ENCODE measurements at regions not wholly inside any gene's neighbourhood (a gene's known extent, or its start where the extent isn't known, plus 50 kb on each side); places are given as distances from the start of the nearest gene placed in this dataset.

- intact Hi-C loops (cut with micrococcal nuclease): no loop called here
- no peaks in the 10 kb centered on the region for H3K4me1 Mint-ChIP-seq
- H3K4me2 ChIP-seq (replicated peaks; ENCODE audit: low read depth, low read length, poor library complexity, severe bottlenecking): no peak overlapping the region
- no peaks in the 10 kb centered on the region for H3K36me3 ChIP-seq (replicated peaks in 1 of 2; ENCODE audit: control extremely low read depth in 1 of 2, control insufficient read depth in 1 of 2, extremely low read depth in 1 of 2, insufficient read depth in 2 of 2, low read length in 1 of 2)
- H3K9me3 Mint-ChIP-seq (ENCODE audit: insufficient read depth): no peaks in the 10 kb centered on the region
- H3K79me2 ChIP-seq (ENCODE audit: control insufficient read depth, insufficient read depth, low read length): no peaks in the 10 kb centered on the region
- H4K20me1 ChIP-seq (ENCODE audit: control insufficient read depth, insufficient read depth, low read length, poor library complexity, severe bottlenecking): no peaks in the 10 kb centered on the region
- peaks cover 50% of the 10 kb centered on the region for H3K27me3 Mint-ChIP-seq
- H3K4me3 Mint-ChIP-seq: no peak overlapping the region
- WGBS (ENCODE audit: insufficient coverage): 91% methylated on average over 4 of the region's 12 CpGs
- ATAC-seq (ENCODE audit: low read depth): no peak
- no peaks in the 10 kb centered on the region for H3K4me1 ChIP-seq (ENCODE audit: control insufficient read depth in 2 of 2, insufficient read depth in 2 of 2, low read length in 2 of 2)
- no peaks in the 10 kb centered on the region for H3K9me3 ChIP-seq (ENCODE audit: control extremely low read depth in 1 of 3, control insufficient read depth in 2 of 3, insufficient read depth in 1 of 3, low read length in 2 of 3)
- no peak overlapping the region for H3K27ac ChIP-seq (ENCODE audit: low read length in 2 of 2)
- no peak for TF ChIP-seq EZH2 (IDR thresholded peaks at IDR 0.05; ENCODE audit: borderline replicate concordance, insufficient read depth, low read depth, low read length, poor library complexity, severe bottlenecking)
- TF ChIP-seq, protein P1, sequence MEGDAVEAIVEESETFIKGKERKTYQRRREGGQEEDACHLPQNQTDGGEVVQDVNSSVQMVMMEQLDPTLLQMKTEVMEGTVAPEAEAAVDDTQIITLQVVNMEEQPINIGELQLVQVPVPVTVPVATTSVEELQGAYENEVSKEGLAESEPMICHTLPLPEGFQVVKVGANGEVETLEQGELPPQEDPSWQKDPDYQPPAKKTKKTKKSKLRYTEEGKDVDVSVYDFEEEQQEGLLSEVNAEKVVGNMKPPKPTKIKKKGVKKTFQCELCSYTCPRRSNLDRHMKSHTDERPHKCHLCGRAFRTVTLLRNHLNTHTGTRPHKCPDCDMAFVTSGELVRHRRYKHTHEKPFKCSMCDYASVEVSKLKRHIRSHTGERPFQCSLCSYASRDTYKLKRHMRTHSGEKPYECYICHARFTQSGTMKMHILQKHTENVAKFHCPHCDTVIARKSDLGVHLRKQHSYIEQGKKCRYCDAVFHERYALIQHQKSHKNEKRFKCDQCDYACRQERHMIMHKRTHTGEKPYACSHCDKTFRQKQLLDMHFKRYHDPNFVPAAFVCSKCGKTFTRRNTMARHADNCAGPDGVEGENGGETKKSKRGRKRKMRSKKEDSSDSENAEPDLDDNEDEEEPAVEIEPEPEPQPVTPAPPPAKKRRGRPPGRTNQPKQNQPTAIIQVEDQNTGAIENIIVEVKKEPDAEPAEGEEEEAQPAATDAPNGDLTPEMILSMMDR (IDR thresholded peaks at IDR 0.05): no peak
- H3K9ac ChIP-seq (ENCODE audit: low read length): no peak overlapping the region
- DNase-seq: no peak
- H2AFZ ChIP-seq (ENCODE audit: insufficient read depth, low read depth, low read length, poor library complexity, severe bottlenecking): no peak overlapping the region
- no peak overlapping the region for H3K27ac Mint-ChIP-seq
- no peak overlapping the region for H3K4me3 ChIP-seq (ENCODE audit: control extremely low read depth in 1 of 5, extremely low read depth in 1 of 5, insufficient read depth in 1 of 5, low read depth in 2 of 5, low read length in 4 of 5)
- ChIA-PET POLR2A (no interaction called here), CTCF (no interaction called here)
- H3K27me3 ChIP-seq (replicated peaks in 1 of 4; ENCODE audit: control extremely low read depth in 1 of 4, control insufficient read depth in 3 of 4, insufficient read depth in 4 of 4, low read length in 3 of 4): peaks cover 0 to 6% (median 1%) of the 10 kb centered on the region in 4 experiments
Observed at GRCh38 chr1:34380526-34381124, 203.9 kb downstream of the C1orf94 start.

- Histone ChIP-seq H3K79me2 (ENCODE audit: control insufficient read depth, insufficient read depth, low read length) (no peaks in the 10 kb centered on the region), H3K4me2 (replicated peaks; ENCODE audit: low read depth, low read length, poor library complexity, severe bottlenecking) (no peak overlapping the region), H2AFZ (ENCODE audit: insufficient read depth, low read depth, low read length, poor library complexity, severe bottlenecking) (no peak overlapping the region), H3K27me3 (replicated peaks in 1 of 4; ENCODE audit: control extremely low read depth in 1 of 4, control insufficient read depth in 3 of 4, insufficient read depth in 4 of 4, low read length in 3 of 4) (no peaks in the 10 kb centered on the region), H3K4me1 (ENCODE audit: control insufficient read depth in 2 of 2, insufficient read depth in 2 of 2, low read length in 2 of 2) (no peaks in the 10 kb centered on the region), H3K9ac (ENCODE audit: low read length) (no peak overlapping the region), H3K27ac (ENCODE audit: low read length in 2 of 2) (no peak overlapping the region), H3K4me3 (ENCODE audit: control extremely low read depth in 1 of 5, extremely low read depth in 1 of 5, insufficient read depth in 1 of 5, low read depth in 2 of 5, low read length in 4 of 5) (no peak overlapping the region), H4K20me1 (ENCODE audit: control insufficient read depth, insufficient read depth, low read length, poor library complexity, severe bottlenecking) (no peaks in the 10 kb centered on the region), H3K36me3 (replicated peaks in 1 of 2; ENCODE audit: control extremely low read depth in 1 of 2, control insufficient read depth in 1 of 2, extremely low read depth in 1 of 2, insufficient read depth in 2 of 2, low read length in 1 of 2) (no peaks in the 10 kb centered on the region), H3K9me3 (ENCODE audit: control extremely low read depth in 1 of 3, control insufficient read depth in 2 of 3, insufficient read depth in 1 of 3, low read length in 2 of 3) (peaks cover 0 to 2% (median 0%) of the 10 kb centered on the region in 3 donors)
- Mint-ChIP-seq H3K4me3 (no peak overlapping the region), H3K27ac (no peak overlapping the region), H3K9me3 (ENCODE audit: insufficient read depth) (peaks cover 2% of the 10 kb centered on the region), H3K27me3 (peaks cover 7% of the 10 kb centered on the region), H3K4me1 (no peaks in the 10 kb centered on the region)
- CTCF ChIA-PET: no interaction called here
- no peak for DNase-seq
- TF ChIP-seq, protein P1 (IDR thresholded peaks at IDR 0.05): no peak
- no peak for TF ChIP-seq EZH2 (IDR thresholded peaks at IDR 0.05; ENCODE audit: borderline replicate concordance, insufficient read depth, low read depth, low read length, poor library complexity, severe bottlenecking)
- WGBS (ENCODE audit: insufficient coverage): no CpG with 5 or more reads among the region's 1 CpG
- ATAC-seq (ENCODE audit: low read depth): no peak
- POLR2A ChIA-PET: no interaction called here
- intact Hi-C loops (cut with micrococcal nuclease): no loop called here
Observed at GRCh38 chr1:34389974-34390373, 213.3 kb downstream of the C1orf94 start.

Data from B cell (primary cell).